ENCODE measurements at regions not wholly inside any gene's neighbourhood (a gene's known extent, or its start where the extent isn't known, plus 50 kb on each side); places are given as distances from the start of the nearest gene placed in this dataset.

GRCh38 chr11:37002831-37003230, 404.8 kb upstream of the RAG2 start:
- TF ChIP-seq SP1 (IDR thresholded peaks at IDR 0.05) (no peak), PKNOX1 (IDR thresholded peaks at IDR 0.05) (no peak), L3MBTL2 (conservative IDR thresholded peaks at IDR 0.05) (no peak), ARNT (IDR thresholded peaks at IDR 0.05) (no peak), LEF1 (IDR thresholded peaks at IDR 0.05; ENCODE audit: borderline replicate concordance) (no peak), ELF4 (IDR thresholded peaks at IDR 0.05) (no peak), BHLHE40 (IDR thresholded peaks at IDR 0.05; ENCODE audit: borderline replicate concordance) (no peak), TARDBP (IDR thresholded peaks at IDR 0.05) (no peak)
